PFSK-1 (cell line): ENCODE measurements at regions not wholly inside any gene's neighbourhood (a gene's known extent, or its start where the extent isn't known, plus 50 kb on each side); places are given as distances from the start of the nearest gene placed in this dataset.

Source experiments
- FOXP2 ChIP-seq: optimal IDR thresholded peaks from 2 replicates; pipeline ENCODE3; 2011; ENCODE audit warnings: borderline replicate concordance, control low read depth, inconsistent platforms; ENCODE audit not compliant: insufficient read depth; ENCODE audit errors: extremely low read length, extremely low read depth
- POLR2AphosphoS5 ChIP-seq: IDR thresholded peaks from 2 replicates; pipeline ENCODE4 v1.6.1; 2012; ENCODE audit warnings: low read depth, mild to moderate bottlenecking, control low read depth, low read length, moderate library complexity
- REST ChIP-seq, 2 experiments: IDR thresholded peaks; 2 replicates each; pipeline versions ENCODE4 v1.6.1 to v1.8.0; 2011 to 2012; ENCODE audit warnings: low read depth in 2 of 2, low read length in 2 of 2, control low read depth in 1 of 2, inconsistent platforms in 1 of 2, mild to moderate bottlenecking in 1 of 2, moderate library complexity in 1 of 2; ENCODE audit not compliant: insufficient read depth in 1 of 2
- SIN3A ChIP-seq: IDR thresholded peaks from 2 replicates; pipeline ENCODE4 v1.6.1; 2012; ENCODE audit warnings: mild to moderate bottlenecking, low read length, moderate library complexity, borderline replicate concordance; ENCODE audit not compliant: insufficient read depth
- TAF1 ChIP-seq: IDR thresholded peaks from 2 replicates; pipeline ENCODE4 v1.6.1; 2012; ENCODE audit warnings: low read length, control low read depth, borderline replicate concordance; ENCODE audit not compliant: insufficient read depth

- TF ChIP-seq SIN3A (no peak), TAF1 (no peak), POLR2AphosphoS5 (no peak), REST (IDR thresholded peaks at IDR 0.05; ENCODE audit: insufficient read depth in 1 of 2, low read depth in 2 of 2, low read length in 2 of 2) (no peak), FOXP2 (no peak)
Measured at GRCh38 chr16:65954446-65954845, 412.0 kb upstream of the CDH5 start.
